Subcutaneous abdominal adipose tissue (tissue), 5 donors: ENCODE measurements at regions not wholly inside any gene's neighbourhood (a gene's known extent, or its start where the extent isn't known, plus 50 kb on each side); places are given as distances from the start of the nearest gene placed in this dataset.
"Not testable (repeated sequence)": the region's sequence is repeated elsewhere in the genome, so short reads cannot be mapped to it uniquely, and the experiment has no call there.

Source experiments
- H3K27ac ChIP-seq: one replicate; pipeline ENCODE4 v1.7.0; 2013; ENCODE audit warnings: low read depth, mild to moderate bottlenecking, inconsistent platforms, low read length, moderate library complexity
- H3K27me3 ChIP-seq, 5 donors: one replicate each; pipeline ENCODE4 v1.7.0; 2013; ENCODE audit warnings: low read length in 5 of 5, inconsistent platforms in 1 of 5; ENCODE audit not compliant: control insufficient read depth in 5 of 5, insufficient read depth in 4 of 5
- H3K36me3 ChIP-seq, 5 donors: one replicate each; pipeline ENCODE4 v1.7.0; 2013; ENCODE audit warnings: low read length in 5 of 5; ENCODE audit not compliant: control insufficient read depth in 5 of 5, insufficient read depth in 5 of 5
- H3K4me1 ChIP-seq, 5 donors: one replicate each; pipeline ENCODE4 v1.7.0; 2013; ENCODE audit warnings: low read length in 5 of 5, mild to moderate bottlenecking in 3 of 5, moderate library complexity in 1 of 5; ENCODE audit not compliant: control insufficient read depth in 5 of 5, insufficient read depth in 5 of 5
- H3K4me3 ChIP-seq, 5 donors: one replicate each; pipeline ENCODE4 v1.7.0; 2013; ENCODE audit warnings: low read length in 5 of 5, low read depth in 1 of 5
- H3K9ac ChIP-seq, 5 donors: one replicate each; pipeline ENCODE4 v1.7.0; 2013; ENCODE audit warnings: low read length in 5 of 5, mild to moderate bottlenecking in 4 of 5, moderate library complexity in 3 of 5
- H3K9me3 ChIP-seq, 5 donors: one replicate each; pipeline ENCODE4 v1.7.0; 2013; ENCODE audit warnings: low read length in 5 of 5; ENCODE audit not compliant: control insufficient read depth in 5 of 5
- donor health status: healthy.
- donor health status: healthy.
- donor health status: healthy.
- donor health status: healthy.
- donor health status: healthy.

DNA sequence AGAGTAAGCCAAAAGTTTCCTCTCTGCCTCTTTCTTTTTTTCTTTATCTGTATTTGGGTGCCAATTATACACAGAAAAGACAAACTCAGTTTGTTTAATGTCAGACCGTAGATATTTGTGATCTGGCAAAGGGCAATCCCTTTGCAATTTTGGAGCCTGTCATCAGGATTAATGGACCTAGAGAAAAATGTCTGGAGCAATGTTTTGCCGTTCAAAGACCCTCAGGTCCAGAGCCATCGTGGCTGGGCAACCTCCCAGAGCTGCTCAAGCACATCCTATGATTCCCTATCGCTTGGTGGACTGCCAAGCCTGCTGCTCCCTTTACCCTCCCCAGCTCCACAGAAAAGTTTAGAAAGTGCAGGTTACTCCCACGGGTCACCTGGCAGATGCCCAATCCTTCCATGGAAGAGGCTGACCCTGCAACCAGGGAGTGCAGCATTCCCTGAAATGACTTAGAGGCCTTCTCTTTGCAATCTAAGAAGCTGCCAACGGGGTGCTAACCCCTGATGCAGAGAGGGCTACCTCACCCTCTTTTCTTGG, 112.5 kb upstream of the NGF start:
- no peaks in the 10 kb centered on the region for H3K27me3 ChIP-seq
- H3K27ac ChIP-seq, result no peak overlapping the region
- no peak overlapping the region for H3K9ac ChIP-seq
- peaks cover 0 to 3% (median 0%) of the 10 kb centered on the region in 5 donors for H3K4me1 ChIP-seq
- no peak overlapping the region for H3K4me3 ChIP-seq
- H3K9me3 ChIP-seq, result no peaks in the 10 kb centered on the region
- no peaks in the 10 kb centered on the region for H3K36me3 ChIP-seq

- H3K27me3 ChIP-seq, result no peaks in the 10 kb centered on the region
- H3K4me1 ChIP-seq, result no peaks in the 10 kb centered on the region
- no peak overlapping the region for H3K9ac ChIP-seq
- peaks cover 0 to 4% (median 0%) of the 10 kb centered on the region in 5 donors for H3K9me3 ChIP-seq
- no peak overlapping the region for H3K4me3 ChIP-seq
- no peaks in the 10 kb centered on the region for H3K36me3 ChIP-seq
- H3K27ac ChIP-seq, result no peak overlapping the region
Measured at GRCh38 chr1:115448282-115449044, 110.4 kb upstream of the NGF start.

DNA sequence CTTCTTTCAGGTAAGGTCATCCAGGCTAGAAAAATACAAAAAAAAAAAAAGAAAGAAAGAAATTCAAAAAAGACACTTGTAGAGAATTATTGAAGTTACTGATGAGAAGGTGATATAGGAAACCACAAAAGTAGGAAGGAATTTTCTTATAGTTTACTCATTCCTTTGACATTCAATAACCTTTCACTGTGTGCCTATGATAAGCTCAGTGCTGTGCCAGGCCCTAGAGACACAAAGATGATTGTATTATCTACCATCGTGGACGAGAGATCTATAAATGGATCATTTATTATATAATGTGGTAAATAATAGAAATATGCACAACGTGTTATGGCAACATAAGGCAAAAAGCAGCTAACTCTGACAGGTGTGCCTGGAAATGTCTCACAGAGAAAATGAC, 109.6 kb upstream of the NGF start:
- H3K9me3 ChIP-seq, result peaks cover 0 to 4% (median 0%) of the 10 kb centered on the region in 5 donors
- H3K4me3 ChIP-seq, result no peak overlapping the region
- H3K27ac ChIP-seq, result no peak overlapping the region
- no peaks in the 10 kb centered on the region for H3K36me3 ChIP-seq
- no peak overlapping the region for H3K9ac ChIP-seq
- H3K4me1 ChIP-seq, result no peaks in the 10 kb centered on the region
- no peaks in the 10 kb centered on the region for H3K27me3 ChIP-seq

DNA sequence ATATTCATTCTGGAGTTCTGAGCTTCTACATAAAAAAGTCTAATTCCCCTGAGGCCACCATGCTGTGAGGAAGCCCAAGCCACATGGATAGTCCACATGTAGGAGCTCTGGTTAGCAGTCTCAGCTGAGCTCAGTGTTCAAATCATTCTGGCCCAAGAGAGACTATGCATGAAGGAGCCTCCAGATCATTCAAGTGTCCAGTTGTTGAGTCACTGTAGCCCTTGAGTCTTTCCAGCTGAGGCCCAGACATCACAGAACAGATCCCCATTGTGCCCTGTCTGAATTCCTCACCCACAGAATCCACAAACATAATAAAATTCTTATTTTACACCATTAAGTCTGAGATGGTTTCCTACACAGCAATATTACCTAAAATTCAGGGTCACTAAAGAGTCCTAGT, 107.0 kb upstream of the NGF start:
- H3K36me3 ChIP-seq, result no peaks in the 10 kb centered on the region
- no peak overlapping the region for H3K9ac ChIP-seq
- H3K27me3 ChIP-seq, result no peaks in the 10 kb centered on the region
- H3K4me1 ChIP-seq, result no peaks in the 10 kb centered on the region
- H3K9me3 ChIP-seq, result peaks cover 0 to 4% (median 0%) of the 10 kb centered on the region in 5 donors
- no peak overlapping the region for H3K27ac ChIP-seq
- H3K4me3 ChIP-seq, result no peak overlapping the region

- H3K4me3 ChIP-seq, result no peak overlapping the region
- no peaks in the 10 kb centered on the region for H3K4me1 ChIP-seq
Measured at GRCh38 chr1:115440733-115441132, 102.7 kb upstream of the NGF start.

DNA sequence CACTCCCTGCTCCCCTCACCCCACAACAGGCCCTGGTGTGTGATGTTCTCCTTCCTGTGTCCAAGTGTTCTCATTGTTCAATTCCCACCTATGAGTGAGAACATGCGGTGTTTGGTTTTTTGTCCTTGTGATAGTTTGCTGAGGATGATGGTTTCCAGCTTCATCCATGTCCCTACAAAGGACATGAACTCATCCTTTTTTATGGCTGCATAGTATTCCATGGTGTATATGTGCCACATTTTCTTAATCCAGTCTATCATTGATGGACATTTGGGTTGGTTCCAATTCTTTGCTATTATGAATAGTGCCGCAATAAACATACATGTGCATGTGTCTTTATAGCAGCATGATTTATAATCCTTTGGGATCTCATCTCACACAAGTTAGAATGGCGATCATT, 101.5 kb upstream of the NGF start:
- not testable (repeated sequence) for H3K4me3 ChIP-seq, H3K9me3 ChIP-seq, H3K4me1 ChIP-seq, H3K36me3 ChIP-seq, H3K9ac ChIP-seq, H3K27ac ChIP-seq, H3K27me3 ChIP-seq

More at GRCh38 chr1:115440733-115441132, 102.7 kb upstream of the NGF start:
- no peak overlapping the region for H3K9ac ChIP-seq
- peaks cover 0 to 4% (median 0%) of the 10 kb centered on the region in 5 donors for H3K9me3 ChIP-seq
- H3K27ac ChIP-seq, result no peak overlapping the region
- H3K36me3 ChIP-seq, result no peaks in the 10 kb centered on the region
- no peaks in the 10 kb centered on the region for H3K27me3 ChIP-seq

DNA sequence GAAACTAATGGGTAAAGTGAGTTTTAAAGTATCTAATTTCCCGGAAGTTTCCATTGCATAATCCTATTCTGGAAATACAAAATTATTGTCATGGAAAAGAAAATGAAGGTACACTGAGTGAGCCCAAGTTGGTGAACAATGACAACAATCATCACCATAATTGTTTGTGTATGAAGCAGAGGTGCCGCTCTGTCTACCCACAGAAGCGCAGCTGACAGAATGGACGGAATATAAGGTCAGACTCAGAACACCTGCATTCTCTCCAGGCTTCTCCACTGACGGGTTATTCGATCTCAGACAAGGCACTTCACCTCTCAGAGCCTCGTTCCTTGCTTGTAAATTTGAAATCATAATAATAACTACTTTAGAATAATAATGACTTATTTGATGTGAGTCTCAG, 99.1 kb upstream of the NGF start:
- H3K9me3 ChIP-seq, result no peaks in the 10 kb centered on the region
- no peaks in the 10 kb centered on the region for H3K27me3 ChIP-seq
- H3K9ac ChIP-seq, result no peak overlapping the region
- H3K36me3 ChIP-seq, result no peaks in the 10 kb centered on the region
- H3K4me1 ChIP-seq, result peaks cover 0 to 8% (median 0%) of the 10 kb centered on the region in 5 donors
- no peak overlapping the region for H3K27ac ChIP-seq
- no peak overlapping the region for H3K4me3 ChIP-seq

- Histone ChIP-seq H3K27me3 (no peaks in the 10 kb centered on the region), H3K9me3 (no peaks in the 10 kb centered on the region), H3K36me3 (no peaks in the 10 kb centered on the region), H3K4me3 (no peak overlapping the region), H3K4me1 (peaks cover 0 to 8% (median 0%) of the 10 kb centered on the region in 5 donors), H3K9ac (no peak overlapping the region), H3K27ac (no peak overlapping the region)
Measured at GRCh38 chr1:115436596-115436995, 98.5 kb upstream of the NGF start.

GRCh38 chr1:115433483-115433882, 95.4 kb upstream of the NGF start:
- Histone ChIP-seq H3K36me3 (no peaks in the 10 kb centered on the region), H3K9ac (no peak overlapping the region), H3K27me3 (no peaks in the 10 kb centered on the region), H3K9me3 (no peaks in the 10 kb centered on the region), H3K4me1 (peaks cover 0 to 8% (median 0%) of the 10 kb centered on the region in 5 donors), H3K4me3 (no peak overlapping the region), H3K27ac (no peak overlapping the region)

- H3K27me3 ChIP-seq, result no peaks in the 10 kb centered on the region
- no peaks in the 10 kb centered on the region for H3K36me3 ChIP-seq
- H3K4me1 ChIP-seq, result peaks cover 0 to 8% (median 0%) of the 10 kb centered on the region in 5 donors
- H3K9ac ChIP-seq, result no peak overlapping the region
- no peaks in the 10 kb centered on the region for H3K9me3 ChIP-seq
- no peak overlapping the region for H3K27ac ChIP-seq
- no peak overlapping the region for H3K4me3 ChIP-seq
Measured at GRCh38 chr1:115432061-115432460, 94.0 kb upstream of the NGF start.
